Fibroblast of skin of left biceps (primary cell): ENCODE measurements at regions not wholly inside any gene's neighbourhood (a gene's known extent, or its start where the extent isn't known, plus 50 kb on each side); places are given as distances from the start of the nearest gene placed in this dataset.
"Not testable (repeated sequence)": the region's sequence is repeated elsewhere in the genome, so short reads cannot be mapped to it uniquely, and the experiment has no call there.

ENCODE experiments used
- DNase-seq, 2 experiments: peaks; one replicate each; pipeline ENCODE4 v3.0.0-alpha.2; 2013; ENCODE audit warnings: low read depth in 2 of 2

DNA sequence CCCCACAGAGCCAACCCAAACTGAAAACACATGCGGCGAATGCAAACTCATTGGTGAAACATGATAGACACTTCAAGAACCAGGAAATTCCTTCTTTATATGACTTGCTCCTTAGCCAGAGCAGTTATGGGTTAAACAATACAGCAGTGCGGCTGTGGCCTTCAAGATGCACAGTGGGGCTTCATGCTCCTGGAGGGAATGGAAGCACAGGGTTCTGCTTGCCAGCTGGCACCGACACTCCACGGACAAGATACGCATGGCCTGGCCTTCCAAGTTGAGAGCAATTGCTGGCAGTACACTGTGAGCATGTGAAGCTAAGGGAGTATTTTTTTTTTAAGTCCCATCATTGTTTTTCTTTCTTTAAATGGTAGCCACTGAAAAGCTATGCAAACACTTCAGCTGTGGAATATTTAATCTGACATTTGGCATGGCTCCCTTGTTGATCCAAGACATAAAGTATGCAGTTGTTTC, 451.6 kb upstream of the CD180 start:
- DNase-seq, result peak; percentile 94 to 95

DNA sequence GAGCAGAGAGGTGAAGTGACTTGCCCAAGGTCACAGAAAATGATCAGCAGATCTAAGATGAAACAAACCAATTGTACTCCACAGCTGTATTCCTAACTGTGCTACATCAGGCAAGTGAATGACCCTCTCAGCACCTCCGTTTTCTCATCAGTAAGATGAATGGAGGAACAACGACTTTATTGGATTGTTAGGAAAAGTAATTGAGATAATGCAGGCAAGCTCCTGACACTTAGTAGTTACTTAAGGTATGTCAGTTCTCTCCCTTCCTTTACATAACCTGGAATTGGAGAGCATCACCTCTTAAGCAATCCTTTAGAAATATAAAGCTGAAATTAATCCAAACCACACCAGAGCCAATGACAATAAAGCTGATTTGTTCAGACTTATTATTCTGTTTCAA, 451.2 kb upstream of the CD180 start:
- no peak for DNase-seq

DNA sequence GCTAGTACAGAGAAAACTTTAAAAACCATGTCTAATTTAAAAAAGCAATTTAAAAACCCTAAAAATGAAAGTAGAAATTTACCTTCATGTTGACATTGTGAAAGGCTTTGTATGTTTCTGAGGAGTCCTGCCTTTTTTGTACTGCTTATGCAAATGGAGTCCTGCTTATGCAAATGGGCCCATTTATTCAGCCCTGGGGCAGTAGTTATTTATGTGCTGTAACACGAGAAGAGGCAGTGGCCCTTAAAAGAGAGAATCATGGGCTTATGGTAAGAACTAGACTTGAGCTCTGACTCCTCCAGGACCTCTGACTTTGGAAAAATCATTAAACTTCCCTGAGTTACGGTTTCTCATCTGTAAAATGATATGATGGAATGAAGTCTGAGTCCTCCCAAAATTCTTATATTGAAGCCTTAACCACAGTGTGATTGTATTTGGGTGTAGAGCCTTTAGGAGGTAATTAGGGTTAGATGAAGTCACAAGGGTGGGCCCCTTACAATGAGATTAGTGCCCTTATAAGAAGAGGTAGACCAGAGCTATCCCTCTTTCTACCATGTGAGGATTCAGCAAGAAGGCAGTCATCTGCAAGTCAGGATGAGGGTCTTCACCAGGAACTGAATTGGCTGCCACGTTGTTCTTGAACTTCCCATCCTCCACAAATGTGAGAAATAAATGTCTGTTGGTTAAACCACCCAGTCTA, 447.8 kb upstream of the CD180 start:
- DNase-seq, result no peak

DNA sequence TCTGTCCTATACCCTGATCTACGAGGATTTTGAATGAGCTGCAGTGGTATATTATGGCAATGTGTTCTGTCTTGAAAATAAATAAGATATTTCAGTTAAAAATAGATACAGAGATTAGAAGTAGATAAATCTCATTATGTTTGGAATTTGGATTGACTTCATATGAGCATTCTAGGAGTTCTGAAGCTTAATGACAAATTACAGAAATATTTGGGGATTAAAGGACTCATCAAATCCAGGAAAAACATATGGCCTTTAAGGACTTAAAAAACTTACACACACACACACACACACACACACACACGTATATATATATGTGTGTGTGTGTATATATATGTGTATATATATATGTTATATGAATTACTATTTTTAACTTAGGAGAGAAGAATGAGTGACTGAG, 446.9 kb upstream of the CD180 start:
- DNase-seq, result peak; percentile 55 to 63

DNA sequence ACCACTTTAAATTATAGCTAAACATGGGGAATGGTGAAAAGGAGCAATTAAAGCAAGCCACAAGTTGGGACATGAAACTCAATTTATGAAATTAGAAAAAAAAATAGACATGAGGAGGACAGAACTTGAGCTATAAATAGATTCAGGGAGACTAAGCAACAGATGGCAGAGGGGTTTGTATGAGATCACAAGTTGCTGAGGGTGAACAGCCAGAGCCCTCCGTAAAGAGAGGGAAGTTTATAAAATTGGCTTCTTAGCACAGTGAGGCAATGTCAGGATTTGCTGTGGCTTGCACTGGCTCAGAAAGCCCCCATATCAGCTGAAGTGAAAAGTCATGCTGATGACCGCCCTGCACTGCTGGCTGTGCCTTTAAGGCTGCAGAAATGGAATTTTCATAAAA, 443.4 kb upstream of the CD180 start:
- no peak for DNase-seq

DNA sequence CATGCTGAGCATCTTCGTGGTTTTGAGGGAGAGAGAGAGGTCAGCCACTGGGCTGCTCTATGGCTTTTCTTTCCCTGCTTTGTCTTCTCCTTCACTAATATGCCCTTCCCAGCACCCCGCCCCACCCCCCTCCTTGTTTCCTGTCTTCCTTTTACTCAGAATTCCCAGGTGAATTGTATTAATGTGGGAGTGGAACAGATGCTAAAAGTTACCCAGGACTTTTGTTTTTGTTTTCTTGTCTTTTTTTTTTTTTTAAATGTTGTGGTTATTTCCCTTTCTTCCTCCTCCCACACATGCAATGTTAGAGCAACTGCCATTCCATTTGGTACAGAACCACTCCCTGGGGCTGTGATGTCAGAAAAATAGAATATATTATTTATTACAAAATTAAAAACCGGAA, 442.7 kb upstream of the CD180 start:
- no peak for DNase-seq

DNA sequence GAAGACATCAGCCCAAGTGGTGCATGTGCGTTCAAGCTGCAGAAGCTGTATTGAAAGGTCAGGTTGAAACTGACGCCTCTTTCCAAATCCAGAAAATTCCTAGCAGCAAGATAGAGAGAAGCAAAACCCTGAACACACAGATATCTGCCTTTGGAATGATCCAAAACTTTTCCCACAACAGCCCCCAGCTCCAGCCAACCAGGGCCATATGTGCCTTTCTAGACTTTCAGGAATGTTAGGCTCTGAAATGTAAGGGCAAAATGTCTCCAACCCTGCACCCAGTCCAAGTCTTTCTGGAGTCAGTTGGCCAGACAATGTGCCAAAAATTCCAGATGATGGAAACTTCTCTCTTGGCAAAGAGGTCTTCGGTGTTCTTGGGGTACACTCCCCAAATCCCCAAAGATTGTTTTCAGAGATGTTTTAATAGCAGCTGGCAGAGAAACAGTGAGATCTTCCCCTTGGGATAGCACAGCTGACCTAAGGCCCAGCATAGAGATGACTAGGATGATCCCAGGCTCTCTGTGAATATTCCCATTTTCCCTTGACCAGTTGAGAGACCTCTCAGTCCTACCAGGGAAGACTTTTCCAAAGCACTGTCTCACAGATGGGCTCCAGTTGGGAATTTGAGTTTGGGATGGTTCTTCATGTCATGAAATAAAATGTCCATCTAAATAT, 440.4 kb upstream of the CD180 start:
- no peak for DNase-seq

DNA sequence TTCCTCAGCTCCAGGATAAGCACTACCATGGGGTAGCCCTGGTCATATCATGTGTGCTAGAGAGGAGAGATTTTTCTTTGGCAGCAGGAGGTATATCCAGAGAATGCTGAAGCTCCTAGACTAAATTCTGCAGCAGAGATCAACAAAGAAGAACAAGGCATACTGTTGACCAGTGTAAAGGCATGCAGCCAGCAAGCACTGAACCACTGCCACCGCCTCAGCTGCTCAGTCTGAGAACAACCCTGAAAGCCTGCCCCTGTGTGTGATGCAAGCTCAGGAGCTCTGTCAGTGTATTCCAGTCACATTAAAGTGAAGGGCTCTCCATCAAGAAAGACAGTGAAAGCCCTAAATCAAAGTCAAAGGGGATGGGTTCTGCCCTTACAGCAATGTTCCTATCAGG, 439.5 kb upstream of the CD180 start:
- no peak for DNase-seq

DNA sequence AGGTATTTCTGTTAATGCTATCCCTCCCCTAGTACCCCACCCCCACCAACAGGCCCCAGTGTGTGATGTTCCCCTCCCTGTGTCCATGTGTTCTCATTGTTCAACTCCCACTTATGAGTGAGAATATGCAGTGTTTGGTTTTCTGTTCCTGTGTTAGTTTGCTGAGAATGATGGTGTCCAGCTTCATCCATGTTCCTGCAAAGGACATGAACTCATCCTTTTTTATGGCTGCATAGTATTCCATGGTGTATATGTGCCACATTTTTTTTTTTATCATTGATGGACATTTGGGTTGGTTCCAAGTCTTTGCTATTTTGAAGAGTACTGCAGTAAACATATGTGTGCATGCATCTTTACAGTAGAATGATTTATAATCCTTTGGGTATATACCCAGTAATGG, 430.5 kb upstream of the CD180 start:
- not testable (repeated sequence) for DNase-seq

DNA sequence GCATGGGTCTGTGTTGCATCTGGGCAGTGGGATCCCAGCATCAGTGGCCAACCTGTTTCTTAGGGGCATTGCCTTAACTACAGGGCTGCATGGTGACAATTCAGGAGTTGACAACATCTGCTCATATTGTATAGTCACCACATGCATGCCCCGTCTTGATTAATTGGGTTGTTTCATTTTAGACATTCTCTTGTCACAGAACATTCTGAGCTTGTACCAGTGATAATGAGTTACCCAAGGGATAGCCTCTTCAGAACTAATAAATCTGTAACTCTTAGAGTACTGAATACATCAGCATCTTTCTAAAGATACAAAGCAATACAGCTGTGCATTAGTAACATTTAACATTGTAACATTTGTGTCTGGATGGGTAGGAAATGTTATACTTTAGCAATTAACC, 426.5 kb upstream of the CD180 start:
- no peak for DNase-seq

DNA sequence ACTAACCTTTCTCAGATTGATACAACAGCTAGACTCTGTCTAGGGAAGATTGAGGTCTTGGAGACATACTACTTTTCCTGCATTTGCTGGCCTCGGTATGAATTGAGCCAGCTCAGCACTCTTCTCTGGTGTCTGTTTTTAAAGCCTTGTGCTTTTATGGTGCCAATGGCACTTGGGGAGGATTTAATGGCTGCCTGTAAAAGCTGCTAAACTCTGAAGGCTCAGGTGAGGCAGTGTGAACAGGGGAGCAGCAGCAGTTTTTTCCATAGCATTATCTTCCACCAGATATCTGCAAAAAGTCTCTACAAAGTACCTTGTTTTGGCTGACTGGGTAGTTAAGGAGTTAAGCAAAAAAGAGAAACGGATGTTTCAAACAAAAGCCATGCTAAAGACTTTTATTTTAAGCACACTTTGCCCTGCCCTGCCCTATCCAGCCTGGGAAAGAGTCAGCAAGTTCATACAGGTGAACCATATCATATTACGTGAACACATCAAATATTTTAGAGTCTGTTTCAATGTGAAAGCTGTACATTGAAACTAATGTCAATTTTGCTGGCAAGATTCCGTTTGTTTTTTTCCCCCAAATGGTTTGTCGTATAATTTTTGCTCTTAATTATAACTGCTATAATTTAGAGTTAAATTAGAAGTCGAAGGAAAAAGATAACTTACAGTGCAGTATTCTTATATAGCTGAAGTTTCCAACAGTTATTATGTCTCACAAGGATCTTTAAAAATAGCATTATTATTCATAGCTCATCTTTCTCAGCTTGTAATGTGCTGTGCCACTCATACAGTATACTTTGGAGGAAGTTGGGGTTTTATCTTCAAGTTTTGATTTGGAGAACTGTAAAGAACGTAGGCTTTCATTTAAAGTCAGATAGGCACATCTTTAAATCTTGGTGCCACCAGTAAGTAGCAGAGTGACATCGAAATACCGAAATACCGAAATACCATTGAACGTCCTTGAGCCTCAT, 424.1 kb upstream of the CD180 start:
- DNase-seq, result no peak

DNA sequence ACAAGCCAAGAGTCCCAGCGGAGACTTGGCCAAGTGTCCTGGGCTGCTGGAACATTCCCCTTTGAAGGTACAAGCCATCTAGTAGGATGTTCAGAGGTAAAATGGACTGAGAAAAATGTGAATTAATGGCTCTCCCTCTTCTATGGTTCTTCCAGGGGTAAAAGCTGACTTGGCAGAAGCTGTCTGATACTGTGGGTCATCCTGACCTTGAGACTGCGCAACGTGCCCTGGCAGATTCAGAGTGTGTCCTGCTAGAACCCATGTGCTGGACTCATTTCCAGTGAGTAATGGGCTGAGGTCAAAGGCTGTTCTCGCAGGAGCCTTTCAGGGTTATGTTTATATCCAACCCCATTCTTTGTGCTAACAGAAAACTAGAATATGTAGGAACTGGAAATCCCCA, 423.0 kb upstream of the CD180 start:
- no peak for DNase-seq

DNA sequence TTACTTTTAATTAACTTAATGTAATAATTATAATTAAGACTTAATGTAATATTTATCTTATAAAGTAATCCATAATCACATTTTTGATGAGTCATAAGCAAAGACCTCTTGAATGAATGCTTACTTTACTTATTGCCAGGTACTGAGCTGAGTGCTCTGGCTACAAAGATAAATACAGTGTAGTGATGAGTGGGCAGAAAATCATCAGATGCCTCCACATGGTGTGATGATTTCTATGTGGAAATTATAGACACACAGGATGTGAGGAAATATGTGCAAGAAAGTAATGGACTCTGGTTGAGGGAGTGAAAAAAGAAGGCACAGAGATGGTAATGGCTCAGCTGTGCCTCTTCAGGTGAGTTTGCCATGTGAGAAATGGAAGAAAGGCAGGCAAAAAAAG, 422.6 kb upstream of the CD180 start:
- no peak for DNase-seq

DNA sequence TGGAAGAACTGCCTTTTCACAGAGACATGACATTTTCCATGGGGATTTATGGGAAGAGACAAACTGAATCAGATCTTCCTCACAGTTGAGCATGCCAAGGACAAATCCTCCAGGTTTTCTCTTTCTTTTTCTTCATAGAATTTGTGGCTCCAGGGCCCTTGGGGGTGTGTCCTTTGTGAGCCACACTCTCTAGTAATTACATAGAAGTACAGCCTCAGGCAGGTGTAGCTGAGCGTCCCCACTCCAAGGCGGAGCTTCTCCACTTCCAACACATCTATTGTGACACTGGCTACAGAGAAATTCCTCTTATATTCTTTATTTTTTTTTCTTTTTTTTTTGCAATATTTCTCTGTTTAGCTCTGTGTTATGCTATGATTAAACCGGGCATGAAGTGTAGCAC, 420.5 kb upstream of the CD180 start:
- DNase-seq, result no peak

DNA sequence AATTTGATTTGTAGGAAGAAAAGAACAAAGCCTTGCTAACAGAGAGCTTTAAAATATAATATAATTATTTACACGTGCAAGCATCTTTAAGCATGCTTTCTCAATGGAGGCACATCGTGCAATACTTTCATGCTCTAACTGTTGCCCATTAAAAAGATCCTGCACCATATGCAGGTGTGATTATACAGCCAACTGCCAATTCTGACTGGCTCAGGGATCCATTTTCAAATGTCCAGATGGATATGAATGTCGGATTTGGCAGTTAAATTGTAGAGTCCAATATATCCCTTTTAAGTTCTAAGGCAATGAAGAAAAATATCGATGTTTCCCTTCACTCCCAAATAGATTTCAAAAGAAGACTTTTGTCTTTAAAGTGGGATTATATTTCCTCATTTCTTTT, 416.4 kb upstream of the CD180 start:
- no peak for DNase-seq

DNA sequence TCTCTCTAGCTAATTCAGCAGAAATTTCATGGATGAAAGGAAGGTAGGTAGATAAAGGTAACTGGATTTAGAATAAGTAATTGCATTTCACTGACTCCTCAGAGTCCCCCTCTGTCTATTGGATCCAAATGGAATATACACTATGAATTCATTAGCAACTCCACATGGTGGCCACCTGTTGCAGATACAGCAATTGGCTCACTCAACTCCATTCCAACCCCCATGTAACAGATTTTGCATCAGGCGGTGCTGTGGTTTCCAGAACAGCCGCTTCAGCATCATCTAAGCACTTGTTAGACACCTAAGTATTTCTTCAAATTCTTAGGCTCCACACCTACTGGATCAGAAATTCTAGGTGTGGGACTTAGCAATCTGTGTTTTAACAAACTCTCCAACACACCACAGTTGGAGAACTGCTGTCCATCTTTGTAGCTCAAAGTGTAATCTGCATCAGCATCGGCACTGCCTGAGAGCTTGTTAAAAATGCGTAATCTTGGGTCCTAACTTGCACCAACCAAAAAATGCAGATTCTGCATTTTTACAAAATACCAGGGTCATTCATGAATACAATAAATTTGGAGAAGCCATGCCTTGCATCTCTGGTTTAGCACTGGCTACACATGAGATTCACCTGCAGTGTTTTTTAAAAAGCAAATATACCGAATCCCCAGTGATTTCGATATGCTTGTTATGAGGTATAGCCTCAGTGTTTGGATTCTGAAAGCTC, 413.8 kb upstream of the CD180 start:
- DNase-seq, result no peak

DNA sequence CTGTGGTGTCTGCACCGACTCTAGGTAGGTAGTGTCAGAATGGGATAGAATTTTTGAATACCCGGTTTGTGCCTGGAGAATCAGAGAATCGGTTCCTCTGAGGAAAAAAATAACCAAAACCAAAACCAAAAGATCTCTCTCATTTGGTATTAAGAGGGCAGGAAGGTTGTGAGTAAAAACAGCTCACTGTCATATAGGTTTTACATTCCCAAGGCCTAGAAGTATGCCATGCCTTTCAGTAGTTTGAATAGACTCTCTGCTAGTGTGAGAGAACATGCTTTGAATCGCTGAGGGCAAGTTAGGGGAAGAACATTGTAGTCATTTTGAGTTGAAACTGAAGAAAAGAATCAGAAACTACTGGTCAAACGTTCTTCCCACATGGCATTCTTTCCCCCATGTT, 411.4 kb upstream of the CD180 start:
- DNase-seq, result no peak

DNA sequence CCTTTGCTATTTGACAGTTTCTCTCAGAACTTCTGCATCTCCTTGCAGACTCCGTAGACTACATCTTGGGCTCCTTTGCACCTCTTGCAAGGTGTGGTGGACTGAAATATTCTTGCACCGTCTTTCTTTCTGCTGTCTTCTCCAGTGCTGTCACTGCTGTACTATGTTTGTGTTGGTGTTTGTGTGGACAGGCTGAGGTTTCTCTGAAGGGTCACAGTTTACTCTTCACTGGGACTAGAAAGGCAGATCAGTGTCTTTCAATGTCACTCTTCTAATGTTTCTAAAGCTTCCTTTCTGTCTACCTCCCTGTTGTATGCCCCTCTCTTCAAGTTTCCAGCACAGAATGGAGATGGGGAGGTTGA, 410.0 kb upstream of the CD180 start:
- no peak for DNase-seq

DNA sequence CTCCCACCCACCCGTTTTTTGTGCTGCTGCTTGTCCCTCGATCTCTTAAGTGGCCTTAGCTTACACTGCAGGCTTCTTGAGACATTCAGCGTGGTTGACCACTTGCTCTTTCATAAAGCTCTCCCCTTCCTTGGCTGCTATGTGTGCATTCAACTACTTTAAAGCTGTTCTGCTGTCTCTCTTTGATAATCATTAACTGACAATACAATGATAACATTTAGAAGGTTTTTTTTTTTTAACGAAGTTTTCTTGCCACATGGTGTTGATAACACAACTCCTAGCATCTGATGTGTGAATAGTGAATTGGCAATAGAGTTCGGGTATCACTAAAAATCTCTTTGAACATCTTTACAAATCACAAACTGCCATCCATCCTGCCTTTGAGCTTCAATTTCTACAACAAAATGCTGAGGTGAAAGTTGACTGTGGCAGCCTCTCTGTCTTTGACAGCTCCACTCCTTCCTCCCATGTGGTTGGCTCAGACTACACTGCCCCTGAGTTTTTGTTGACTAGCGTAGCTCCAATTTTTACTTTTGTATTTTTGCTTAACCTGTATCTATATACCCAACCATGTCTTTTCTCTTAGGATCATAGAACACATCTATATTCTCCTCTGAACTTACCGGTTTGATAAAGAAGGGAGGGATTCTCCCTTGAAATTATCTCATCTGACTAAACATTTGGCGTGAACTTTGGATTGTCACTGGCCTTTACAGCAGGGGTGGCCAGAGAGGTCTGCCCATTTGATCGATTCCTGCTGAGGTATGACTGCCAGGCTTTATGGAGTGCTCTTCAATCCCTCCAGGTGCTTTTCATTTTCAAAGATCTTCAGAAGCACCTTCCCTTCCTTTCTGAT, 409.4 kb upstream of the CD180 start:
- no peak for DNase-seq

DNA sequence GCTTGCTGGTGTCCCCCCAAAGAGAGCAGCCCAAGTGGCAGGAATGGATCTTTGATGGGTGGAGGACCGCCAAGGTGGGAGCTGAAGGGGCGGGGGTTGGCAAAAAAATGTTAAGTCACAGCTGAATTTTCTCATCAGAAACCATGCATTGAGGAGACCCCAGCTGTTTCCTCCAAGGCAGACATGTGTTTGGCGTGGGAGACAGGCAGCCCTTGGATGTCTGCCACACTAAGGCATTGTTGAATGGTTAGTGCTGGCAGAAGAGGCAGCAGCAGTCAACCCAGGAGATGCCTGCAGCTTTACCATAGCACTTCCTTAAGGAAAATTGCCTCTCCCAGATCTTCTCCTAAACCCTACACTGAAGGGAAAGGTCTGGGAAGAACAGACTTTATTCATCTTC, 394.9 kb upstream of the CD180 start:
- DNase-seq, result no peak

DNA sequence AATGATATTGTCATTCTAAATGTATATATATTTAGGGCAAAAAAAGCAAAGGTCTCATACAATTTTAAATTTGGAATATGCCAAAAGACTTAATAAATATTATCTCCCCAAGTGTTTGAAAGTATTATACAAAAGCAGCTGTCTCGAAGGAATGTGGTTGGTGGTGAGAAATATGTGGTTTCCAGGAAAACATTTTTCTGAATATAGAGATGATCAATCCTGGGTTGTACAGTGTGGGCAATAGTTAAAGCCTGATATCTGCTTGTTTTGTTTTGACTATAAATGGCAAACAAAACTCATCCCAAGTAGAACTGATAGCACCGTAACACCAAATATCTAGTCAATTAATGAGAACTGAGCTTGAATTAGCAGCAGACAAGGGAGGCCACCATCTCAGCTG, 391.8 kb upstream of the CD180 start:
- no peak for DNase-seq
